ENCODE measurements at regions not wholly inside any gene's neighbourhood (a gene's known extent, or its start where the extent isn't known, plus 50 kb on each side); places are given as distances from the start of the nearest gene placed in this dataset.

GRCh38 chr14:30348445-30348844, 210.5 kb upstream of the G2E3 start:
- TF ChIP-seq CTCF (conservative IDR thresholded peaks at IDR 0.05; ENCODE audit: low read depth, low read length) = no peak
- no peak for TF ChIP-seq EZH2 (IDR thresholded peaks at IDR 0.05; ENCODE audit: low read length, unreplicated experiment)
- TF ChIP-seq EZH2phosphoT487 (IDR thresholded peaks at IDR 0.05; ENCODE audit: borderline replicate concordance, low read length) = no peak
